Keratinocyte (primary cell): ENCODE measurements at regions not wholly inside any gene's neighbourhood (a gene's known extent, or its start where the extent isn't known, plus 50 kb on each side); places are given as distances from the start of the nearest gene placed in this dataset.

Experiments
- CTCF ChIP-seq, 3 experiments: IDR thresholded peaks in 1 of 3; conservative IDR thresholded peaks in 1 of 3; optimal IDR thresholded peaks in 1 of 3; 2 replicates in 2 of 3; 3 replicates in 1 of 3; pipeline versions ENCODE3 to v1.5.1; 2011; ENCODE audit warnings: low read length in 3 of 3, mild to moderate bottlenecking in 3 of 3, moderate library complexity in 2 of 3, control low read depth in 1 of 3, inconsistent platforms in 1 of 3; ENCODE audit not compliant: insufficient read depth in 2 of 3; ENCODE audit errors: extremely low read depth in 1 of 3
- EZH2 ChIP-seq: IDR thresholded peaks from one replicate; pipeline ENCODE4 v1.6.1; 2012; ENCODE audit warnings: inconsistent platforms, mild to moderate bottlenecking, low read length, moderate library complexity

- no peak for TF ChIP-seq CTCF (optimal IDR thresholded peaks at IDR 0.05 in 1 of 3, IDR thresholded peaks at IDR 0.05 in 1 of 3, conservative IDR thresholded peaks at IDR 0.05 in 1 of 3; ENCODE audit: extremely low read depth in 1 of 3, insufficient read depth in 2 of 3, low read length in 3 of 3)
- TF ChIP-seq EZH2: no peak
Observed at GRCh38 chr16:17520561-17520960, 49.8 kb upstream of the XYLT1 start.
